ENCODE measurements at regions not wholly inside any gene's neighbourhood (a gene's known extent, or its start where the extent isn't known, plus 50 kb on each side); places are given as distances from the start of the nearest gene placed in this dataset.
"Not testable (repeated sequence)": the region's sequence is repeated elsewhere in the genome, so short reads cannot be mapped to it uniquely, and the experiment has no call there.

GRCh38 chr17:56727876-56728617 is 105.7 kb downstream of the C17orf67 start:
- Mint-ChIP-seq H3K4me1 (no peaks in the 10 kb centered on the region), H3K27ac (no peak overlapping the region), H3K27me3 (ENCODE audit: insufficient read depth, low read depth) (peaks cover 4% of the 10 kb centered on the region), H3K9me3 (no peaks in the 10 kb centered on the region), H3K4me3 (no peak overlapping the region), H3K36me3 (no peaks in the 10 kb centered on the region)
- Histone ChIP-seq H3F3A (ENCODE audit: low read depth) (no peaks in the 10 kb centered on the region), H3K4me2 (no peak overlapping the region), H3K36me3 (no peaks in the 10 kb centered on the region), H3K9ac (no peak overlapping the region), H3K9me3 (ENCODE audit: low read depth) (no peaks in the 10 kb centered on the region), H3K27me3 (no peaks in the 10 kb centered on the region), H3K79me2 (ENCODE audit: low read depth) (no peaks in the 10 kb centered on the region), H3K4me3 (no peak overlapping the region), H4K20me1 (ENCODE audit: low read depth) (no peaks in the 10 kb centered on the region), H3K27ac (no peak overlapping the region), H3K4me1 (no peaks in the 10 kb centered on the region), H2AFZ (replicated peaks) (no peak overlapping the region)
- no peak for TF ChIP-seq CTCF (IDR thresholded peaks at IDR 0.05)
- no peak for DNase-seq (ENCODE audit: low spot score)

GRCh38 chr17:56731096-56731495 is 102.6 kb downstream of the C17orf67 start:
- not testable (repeated sequence) for H3K27ac ChIP-seq; H4K20me1 ChIP-seq (ENCODE audit: low read depth); H3K4me3 ChIP-seq; H3K27me3 ChIP-seq; H3K27ac Mint-ChIP-seq; H3K36me3 Mint-ChIP-seq; H3F3A ChIP-seq (ENCODE audit: low read depth); H3K4me3 Mint-ChIP-seq; H3K4me2 ChIP-seq; H3K4me1 ChIP-seq; H3K27me3 Mint-ChIP-seq (ENCODE audit: insufficient read depth, low read depth); H3K9me3 Mint-ChIP-seq; DNase-seq (ENCODE audit: low spot score); H2AFZ ChIP-seq (replicated peaks); H3K36me3 ChIP-seq; H3K79me2 ChIP-seq (ENCODE audit: low read depth); H3K9ac ChIP-seq; H3K9me3 ChIP-seq (ENCODE audit: low read depth); H3K4me1 Mint-ChIP-seq

GRCh38 chr17:56733833-56734232 is 99.9 kb downstream of the C17orf67 start:
- no peaks in the 10 kb centered on the region for H3K79me2 ChIP-seq (ENCODE audit: low read depth)
- TF ChIP-seq EZH2phosphoT487 (IDR thresholded peaks at IDR 0.05) (no peak), EZH2 (IDR thresholded peaks at IDR 0.05) (no peak), CTCF (IDR thresholded peaks at IDR 0.05) (no peak)
- peaks cover 4% of the 10 kb centered on the region for H3K27me3 Mint-ChIP-seq (ENCODE audit: insufficient read depth, low read depth)
- H3K9ac ChIP-seq = no peak overlapping the region
- no peaks in the 10 kb centered on the region for H3F3A ChIP-seq (ENCODE audit: low read depth)
- H3K9me3 Mint-ChIP-seq = no peaks in the 10 kb centered on the region
- no peak overlapping the region for H3K4me3 ChIP-seq
- no peaks in the 10 kb centered on the region for H3K27me3 ChIP-seq
- H3K36me3 ChIP-seq = no peaks in the 10 kb centered on the region
- H3K4me3 Mint-ChIP-seq = no peak overlapping the region
- no peak overlapping the region for H3K27ac Mint-ChIP-seq
- H3K36me3 Mint-ChIP-seq = no peaks in the 10 kb centered on the region
- H3K4me1 Mint-ChIP-seq = peaks cover 5% of the 10 kb centered on the region
- no peaks in the 10 kb centered on the region for H3K4me1 ChIP-seq
- no peaks in the 10 kb centered on the region for H4K20me1 ChIP-seq (ENCODE audit: low read depth)
- no peaks in the 10 kb centered on the region for H3K9me3 ChIP-seq (ENCODE audit: low read depth)
- no peak overlapping the region for H3K4me2 ChIP-seq
- no peak for DNase-seq (ENCODE audit: low spot score)
- no peak overlapping the region for H3K27ac ChIP-seq
- H2AFZ ChIP-seq (replicated peaks) = no peak overlapping the region

- peaks cover 14% of the 10 kb centered on the region for H3K4me1 ChIP-seq
- H3K27ac ChIP-seq = no peak overlapping the region
- no peak for TF ChIP-seq EZH2 (IDR thresholded peaks at IDR 0.05)
- no peak for TF ChIP-seq CTCF (IDR thresholded peaks at IDR 0.05)
- no peak for TF ChIP-seq EZH2phosphoT487 (IDR thresholded peaks at IDR 0.05)
- no peak overlapping the region for H3K4me3 ChIP-seq
- H3K79me2 ChIP-seq (ENCODE audit: low read depth) = no peaks in the 10 kb centered on the region
- no peak for DNase-seq (ENCODE audit: low spot score)
- no peak overlapping the region for H2AFZ ChIP-seq (replicated peaks)
- H3K27me3 ChIP-seq = no peaks in the 10 kb centered on the region
- H3K9ac ChIP-seq = no peak overlapping the region
- H3K9me3 ChIP-seq (ENCODE audit: low read depth) = no peaks in the 10 kb centered on the region
- H3K9me3 Mint-ChIP-seq = no peaks in the 10 kb centered on the region
- H3F3A ChIP-seq (ENCODE audit: low read depth) = no peaks in the 10 kb centered on the region
- H3K27me3 Mint-ChIP-seq (ENCODE audit: insufficient read depth, low read depth) = peaks cover 4% of the 10 kb centered on the region
- H3K4me3 Mint-ChIP-seq = no peak overlapping the region
- no peaks in the 10 kb centered on the region for H3K36me3 Mint-ChIP-seq
- no peak overlapping the region for H3K4me2 ChIP-seq
- no peaks in the 10 kb centered on the region for H3K36me3 ChIP-seq
- H3K27ac Mint-ChIP-seq = no peak overlapping the region
- no peaks in the 10 kb centered on the region for H4K20me1 ChIP-seq (ENCODE audit: low read depth)
- H3K4me1 Mint-ChIP-seq = peaks cover 24% of the 10 kb centered on the region
These were observed 97.9 kb downstream of the C17orf67 start for GRCh38 chr17:56735842-56736241.
